H1 (cell line): ENCODE measurements at regions not wholly inside any gene's neighbourhood (a gene's known extent, or its start where the extent isn't known, plus 50 kb on each side); places are given as distances from the start of the nearest gene placed in this dataset.

Experiments
- CTCF ChIA-PET: fragments of 300-600 bp; sonication (Branson Sonifier 250); formaldehyde crosslinking; loops from one replicate; lab custom pipeline; 2021; ENCODE audit not compliant: partially characterized antibody; lab: Charles Lee
- POLR2A ChIA-PET: fragments of 300-600 bp; sonication (Branson Sonifier 250); formaldehyde crosslinking; loops from one replicate; lab custom pipeline; 2021; ENCODE audit warnings: inconsistent platforms; ENCODE audit not compliant: partially characterized antibody; lab: Charles Lee
- DNase-seq, 2 experiments: peaks; one replicate each; pipeline versions ENCODE4 v3.0.0 to v3.0.0-alpha.2; 2010 to 2022; ENCODE audit warnings: low spot score in 2 of 2, low read depth in 1 of 2, mixed read lengths in 1 of 2
- FAIRE-seq: peaks from 2 replicates; lab custom pipeline; 2011; peaks lifted over from hg19 to GRCh38; lab: Jason Lieb, UNC
- H2AFZ ChIP-seq: 2 replicates; pipeline ENCODE4 v1.8.1; 2012; ENCODE audit warnings: low read length, inconsistent platforms
- H2AK5ac ChIP-seq: 2 replicates; pipeline ENCODE4 v1.6.1; 2013; ENCODE audit warnings: low read depth, low read length
- H2BK120ac ChIP-seq: replicated peaks from 2 replicates; pipeline ENCODE3; 2013; ENCODE audit warnings: low read depth, low read length, inconsistent platforms
- H2BK12ac ChIP-seq: 2 replicates; pipeline ENCODE4 v1.6.1; 2013; ENCODE audit warnings: low read depth, low read length
- H2BK15ac ChIP-seq: 2 replicates; pipeline ENCODE4 v1.6.1; 2013; ENCODE audit warnings: low read length
- H2BK20ac ChIP-seq: 2 replicates; pipeline ENCODE4 v1.6.1; 2013; ENCODE audit warnings: low read length
- H2BK5ac ChIP-seq: 2 replicates; pipeline ENCODE4 v1.6.1; 2013; ENCODE audit warnings: low read depth, low read length
- H3K14ac ChIP-seq: 2 replicates; pipeline ENCODE4 v1.6.1; 2013; ENCODE audit warnings: inconsistent platforms; ENCODE audit not compliant: insufficient read length
- H3K18ac ChIP-seq: 2 replicates; pipeline ENCODE4 v1.6.1; 2013; ENCODE audit warnings: low read length; ENCODE audit errors: extremely low read depth
- H3K23ac ChIP-seq: 2 replicates; pipeline ENCODE4 v1.6.1; 2013; ENCODE audit warnings: inconsistent platforms; ENCODE audit not compliant: insufficient read length
- H3K23me2 ChIP-seq: 2 replicates; pipeline ENCODE4 v1.6.1; 2013; ENCODE audit warnings: low read depth, low read length
- H3K27ac ChIP-seq: 2 replicates; pipeline ENCODE4 v1.6.1; 2011; ENCODE audit warnings: low read depth, low read length, inconsistent platforms
- H3K27me3 ChIP-seq, 4 experiments: replicated peaks in 1 of 4; 1 replicate in 1 of 4; 2 replicates in 3 of 4; pipeline versions ENCODE4 v1.6.1 to v1.8.1; 2011 to 2013; ENCODE audit warnings: low read length in 3 of 4, mild to moderate bottlenecking in 3 of 4, inconsistent platforms in 2 of 4, mixed read lengths in 2 of 4, moderate library complexity in 1 of 4; ENCODE audit not compliant: control insufficient read depth in 3 of 4, insufficient read depth in 3 of 4; ENCODE audit errors: extremely low read depth in 1 of 4
- H3K36me3 ChIP-seq, 4 experiments: 2 replicates each; pipeline versions ENCODE4 v1.6.1 to v1.8.1; 2011 to 2013; ENCODE audit warnings: mild to moderate bottlenecking in 4 of 4, low read length in 3 of 4, moderate library complexity in 2 of 4, control low read depth in 1 of 4, inconsistent platforms in 1 of 4; ENCODE audit not compliant: insufficient read depth in 4 of 4, control insufficient read depth in 2 of 4
- H3K4ac ChIP-seq: replicated peaks from 2 replicates; pipeline ENCODE3; 2013; ENCODE audit warnings: low read length, low read depth, mixed read lengths, inconsistent platforms; ENCODE audit not compliant: insufficient read length
- H3K4me1 ChIP-seq, 4 experiments: replicated peaks in 1 of 4; 1 replicate in 1 of 4; 2 replicates in 3 of 4; pipeline versions ENCODE4 v1.6.1 to v1.8.1; 2011 to 2013; ENCODE audit warnings: low read length in 3 of 4, inconsistent platforms in 2 of 4, mixed read lengths in 1 of 4; ENCODE audit not compliant: insufficient read depth in 4 of 4, control insufficient read depth in 3 of 4
- H3K4me2 ChIP-seq, 2 experiments: 2 replicates each; pipeline versions ENCODE4 v1.6.1 to v1.8.1; 2011 to 2013; ENCODE audit warnings: low read depth in 2 of 2, low read length in 2 of 2, control low read depth in 1 of 2, inconsistent platforms in 1 of 2, mild to moderate bottlenecking in 1 of 2; ENCODE audit not compliant: insufficient read depth in 1 of 2
- H3K4me3 ChIP-seq, 4 experiments: fragments of 200-600, 300-600 bp in 1 of 4; sonication (generic), shearing (Covaris generic), sonication (Bioruptor Twin) in 1 of 4; 2 replicates each; pipeline versions ENCODE4 v1.5.1 to v1.8.1; 2011 to 2016; ENCODE audit warnings: low read length in 4 of 4, low read depth in 3 of 4, control low read depth in 2 of 4, inconsistent platforms in 2 of 4, mild to moderate bottlenecking in 2 of 4, mixed read lengths in 1 of 4, moderate library complexity in 1 of 4; ENCODE audit not compliant: insufficient read depth in 2 of 4; ENCODE audit errors: extremely low read depth in 1 of 4
- H3K56ac ChIP-seq: replicated peaks from 2 replicates; pipeline ENCODE3; 2013; ENCODE audit warnings: low read depth, mild to moderate bottlenecking, mixed read lengths, low read length, inconsistent platforms; ENCODE audit not compliant: insufficient read length
- H3K79me1 ChIP-seq: 2 replicates; pipeline ENCODE4 v1.6.1; 2013; ENCODE audit warnings: low read depth, low read length, control low read depth
- H3K79me2 ChIP-seq, 2 experiments: 2 replicates each; pipeline versions ENCODE4 v1.6.1 to v1.8.1; 2012 to 2013; ENCODE audit warnings: low read length in 2 of 2, mild to moderate bottlenecking in 2 of 2, inconsistent platforms in 1 of 2; ENCODE audit not compliant: insufficient read depth in 2 of 2, control insufficient read depth in 1 of 2
- H3K9ac ChIP-seq, 4 experiments: replicated peaks in 1 of 4; 1 replicate in 1 of 4; 2 replicates in 3 of 4; pipeline versions ENCODE4 v1.6.1 to v1.8.1; 2011 to 2013; ENCODE audit warnings: low read depth in 3 of 4, low read length in 3 of 4, control low read depth in 2 of 4, mild to moderate bottlenecking in 2 of 4, moderate library complexity in 2 of 4, inconsistent platforms in 1 of 4; ENCODE audit errors: extremely low read depth in 1 of 4
- H3K9me3 ChIP-seq, 2 experiments: 2 replicates each; pipeline versions ENCODE4 v1.6.1 to v1.8.1; 2012 to 2013; ENCODE audit warnings: mild to moderate bottlenecking in 2 of 2, moderate library complexity in 2 of 2, control low read depth in 1 of 2, inconsistent platforms in 1 of 2, low read depth in 1 of 2, low read length in 1 of 2, mixed read lengths in 1 of 2; ENCODE audit not compliant: insufficient read depth in 2 of 2
- H4K20me1 ChIP-seq, 2 experiments: replicated peaks in 1 of 2; 2 replicates each; pipeline versions ENCODE3 to v1.8.1; 2011 to 2013; ENCODE audit warnings: inconsistent platforms in 2 of 2, low read length in 2 of 2, mild to moderate bottlenecking in 1 of 2; ENCODE audit not compliant: insufficient read depth in 2 of 2, control insufficient read depth in 1 of 2
- H4K5ac ChIP-seq: 2 replicates; pipeline ENCODE4 v1.6.1; 2013; ENCODE audit warnings: low read length, low read depth, mixed read lengths, inconsistent platforms; ENCODE audit not compliant: insufficient read length
- H4K8ac ChIP-seq: 2 replicates; pipeline ENCODE4 v1.8.0; 2013; ENCODE audit warnings: mild to moderate bottlenecking, moderate library complexity, low read length, inconsistent platforms; ENCODE audit not compliant: insufficient read depth; ENCODE audit errors: extremely low read depth
- H4K91ac ChIP-seq: replicated peaks from 2 replicates; pipeline ENCODE3; 2013; ENCODE audit warnings: low read length, mixed read lengths, inconsistent platforms; ENCODE audit not compliant: insufficient read length
- ASH2L ChIP-seq: fragments of 200-600, 300-600 bp; sonication (generic); IDR thresholded peaks from one replicate; pipeline ENCODE4 v1.7.1; 2017; ENCODE audit warnings: low read length
- ATF2 ChIP-seq: IDR thresholded peaks from 2 replicates; pipeline ENCODE4 v1.6.1; 2012; ENCODE audit warnings: low read length, inconsistent platforms
- ATF3 ChIP-seq: IDR thresholded peaks from 2 replicates; pipeline ENCODE4 v1.6.1; 2011; ENCODE audit warnings: low read depth, mild to moderate bottlenecking, low read length; ENCODE audit not compliant: insufficient read depth
- BACH1 ChIP-seq: IDR thresholded peaks from 2 replicates; pipeline ENCODE4 v1.6.1; 2012; ENCODE audit warnings: low read length, improper control_type of control experiment
- EP300 ChIP-seq, 2 experiments: IDR thresholded peaks; 1 replicate in 1 of 2; 2 replicates in 1 of 2; pipeline ENCODE4 v1.6.1; 2011 to 2012; ENCODE audit warnings: low read depth in 2 of 2, low read length in 2 of 2, mild to moderate bottlenecking in 2 of 2, borderline replicate concordance in 1 of 2, inconsistent platforms in 1 of 2, moderate library complexity in 1 of 2
- FOSL1 ChIP-seq: IDR thresholded peaks from 2 replicates; pipeline ENCODE4 v1.6.1; 2011; ENCODE audit warnings: mild to moderate bottlenecking, low read depth, low read length, moderate library complexity; ENCODE audit not compliant: insufficient read depth
- HDAC6 ChIP-seq: IDR thresholded peaks from one replicate; pipeline ENCODE4 v1.7.1; 2012; ENCODE audit warnings: low read depth, mild to moderate bottlenecking, inconsistent platforms, low read length, moderate library complexity
- KDM4A ChIP-seq: IDR thresholded peaks from one replicate; pipeline ENCODE4 v1.7.1; 2012; ENCODE audit warnings: low read depth, mild to moderate bottlenecking, moderate library complexity, low read length, inconsistent platforms; ENCODE audit not compliant: severe bottlenecking
- RBBP5 ChIP-seq: IDR thresholded peaks from 2 replicates; pipeline ENCODE4 v1.7.1; 2012; ENCODE audit warnings: low read depth, mild to moderate bottlenecking, inconsistent platforms, low read length, moderate library complexity, borderline replicate concordance
- SP1 ChIP-seq: IDR thresholded peaks from 2 replicates; pipeline ENCODE4 v1.6.1; 2011; ENCODE audit warnings: low read depth, low read length
- TAF1 ChIP-seq: IDR thresholded peaks from 2 replicates; pipeline ENCODE4 v1.6.1; 2011; ENCODE audit warnings: mild to moderate bottlenecking, low read depth, low read length
- WGBS, 2 experiments: shearing (Covaris generic) in 1 of 2; methylation state at CpG; one replicate each; pipeline versions ENCODE4 v1.1.6 to v1.1.7; 2013 to 2015; ENCODE audit warnings: low lambda C conversion rate in 2 of 2, mixed read lengths in 2 of 2, inconsistent platforms in 1 of 2, low coverage in 1 of 2, missing lambda C conversion rate in 1 of 2; ENCODE audit not compliant: insufficient replicate concordance in 2 of 2, insufficient coverage in 1 of 2, insufficient read length in 1 of 2; ENCODE audit errors: extremely low coverage in 1 of 2, missing lambda C conversion rate in 1 of 2; 5-methylcytosine and 5-hydroxymethylcytosine counted together

GRCh38 chr12:92074889-92075288 is 70.8 kb downstream of the BTG1 start:
- no peak overlapping the region for H2BK12ac ChIP-seq
- no peak overlapping the region for H3K56ac ChIP-seq
- no peak overlapping the region for H2BK120ac ChIP-seq
- H3K4ac ChIP-seq, result no peak overlapping the region
- H4K20me1 ChIP-seq, result no peaks in the 10 kb centered on the region
- no peak overlapping the region for H4K91ac ChIP-seq
- no peaks in the 10 kb centered on the region for H3K79me2 ChIP-seq
- H2BK15ac ChIP-seq, result no peak overlapping the region
- no peaks in the 10 kb centered on the region for H3K36me3 ChIP-seq
- H3K23me2 ChIP-seq, result no peaks in the 10 kb centered on the region
- no peak overlapping the region for H4K8ac ChIP-seq
- H2AK5ac ChIP-seq, result no peak overlapping the region
- peaks cover 0 to 5% (median 0%) of the 10 kb centered on the region in 4 experiments; a peak in 3 of 7 replicates for H3K4me1 ChIP-seq
- no peak overlapping the region for H2AFZ ChIP-seq
- H3K18ac ChIP-seq, result no peak overlapping the region
- H3K14ac ChIP-seq, result no peak overlapping the region
- no peak for DNase-seq
- no peaks in the 10 kb centered on the region for H3K27me3 ChIP-seq
- no peaks in the 10 kb centered on the region for H3K79me1 ChIP-seq
- no peak overlapping the region for H3K4me3 ChIP-seq
- H2BK5ac ChIP-seq, result no peak overlapping the region
- no peak overlapping the region for H3K9ac ChIP-seq
- no peak overlapping the region for H4K5ac ChIP-seq
- ChIA-PET CTCF (interaction anchor here (0.6 to 1.5 kb wide), 6 partner anchors 9 to 1305 kb away, joined by 3 to 4 read pairs (median 3); no protein-coding TSS in a partner anchor), POLR2A (interaction anchor here (0.6 to 2.1 kb wide), 4 partner anchors 10 to 978 kb away, joined by 3 to 8 read pairs (median 4); partner anchors contain the start of gene BTG1)
- 97% methylated on average over 2 of the region's 2 CpGs; no CpG with 5 or more reads in 1 of the 2 experiments for WGBS, 2 experiments
- no peak overlapping the region for H3K4me2 ChIP-seq
- no peak overlapping the region for H3K23ac ChIP-seq
- no peak overlapping the region for H3K27ac ChIP-seq
- FAIRE-seq, result no peak
- no peak overlapping the region for H2BK20ac ChIP-seq
- H3K9me3 ChIP-seq, result no peaks in the 10 kb centered on the region
- no peak for TF ChIP-seq FOSL1
- no peak for TF ChIP-seq BACH1
- no peak for TF ChIP-seq RBBP5
- TF ChIP-seq SP1, result no peak
- TF ChIP-seq KDM4A, result no peak
- no peak for TF ChIP-seq ATF2
- TF ChIP-seq EP300 (IDR thresholded peaks at IDR 0.05; ENCODE audit: borderline replicate concordance in 1 of 2, low read depth in 2 of 2, low read length in 2 of 2), result no peak
- TF ChIP-seq TAF1, result no peak
- no peak for TF ChIP-seq ASH2L
- no peak for TF ChIP-seq ATF3
- no peak for TF ChIP-seq HDAC6
- TF ChIP-seq, all 59 proteins: peak for 0
